ENCODE measurements at regions not wholly inside any gene's neighbourhood (a gene's known extent, or its start where the extent isn't known, plus 50 kb on each side); places are given as distances from the start of the nearest gene placed in this dataset.

- intact Hi-C loops (cut with DNase I): no loop called here
- DNase-seq: no peak
Observed at GRCh38 chr22:46097268-46097900, 52.9 kb upstream of the PPARA start.

GRCh38 chr22:46098525-46099475 is 51.5 kb upstream of the PPARA start:
- intact Hi-C loops (cut with DNase I): no loop called here

GRCh38 chr22:46099740-46100139 is 50.6 kb upstream of the PPARA start:
- no peak for DNase-seq
- intact Hi-C loops (cut with DNase I): no loop called here

More at GRCh38 chr22:46098525-46099475, 51.5 kb upstream of the PPARA start:
- DNase-seq: no peak

GRCh38 chr22:46100401-46101105 is 49.8 kb upstream of the PPARA start:
- no peak for DNase-seq
- intact Hi-C loops (cut with DNase I): no loop called here

Measured in posterior cingulate gyrus (tissue), 11 donors.